ENCODE measurements at regions not wholly inside any gene's neighbourhood (a gene's known extent, or its start where the extent isn't known, plus 50 kb on each side); places are given as distances from the start of the nearest gene placed in this dataset.
"Not testable (repeated sequence)": the region's sequence is repeated elsewhere in the genome, so short reads cannot be mapped to it uniquely, and the experiment has no call there.

GRCh38 chr6:139522511-139523220, 148.2 kb upstream of the CITED2 start:
- TF ChIP-seq, protein P1, sequence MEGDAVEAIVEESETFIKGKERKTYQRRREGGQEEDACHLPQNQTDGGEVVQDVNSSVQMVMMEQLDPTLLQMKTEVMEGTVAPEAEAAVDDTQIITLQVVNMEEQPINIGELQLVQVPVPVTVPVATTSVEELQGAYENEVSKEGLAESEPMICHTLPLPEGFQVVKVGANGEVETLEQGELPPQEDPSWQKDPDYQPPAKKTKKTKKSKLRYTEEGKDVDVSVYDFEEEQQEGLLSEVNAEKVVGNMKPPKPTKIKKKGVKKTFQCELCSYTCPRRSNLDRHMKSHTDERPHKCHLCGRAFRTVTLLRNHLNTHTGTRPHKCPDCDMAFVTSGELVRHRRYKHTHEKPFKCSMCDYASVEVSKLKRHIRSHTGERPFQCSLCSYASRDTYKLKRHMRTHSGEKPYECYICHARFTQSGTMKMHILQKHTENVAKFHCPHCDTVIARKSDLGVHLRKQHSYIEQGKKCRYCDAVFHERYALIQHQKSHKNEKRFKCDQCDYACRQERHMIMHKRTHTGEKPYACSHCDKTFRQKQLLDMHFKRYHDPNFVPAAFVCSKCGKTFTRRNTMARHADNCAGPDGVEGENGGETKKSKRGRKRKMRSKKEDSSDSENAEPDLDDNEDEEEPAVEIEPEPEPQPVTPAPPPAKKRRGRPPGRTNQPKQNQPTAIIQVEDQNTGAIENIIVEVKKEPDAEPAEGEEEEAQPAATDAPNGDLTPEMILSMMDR (IDR thresholded peaks at IDR 0.05; ENCODE audit: extremely low read depth, insufficient read depth, missing control alignments) = no peak
- DNase-seq (ENCODE audit: low spot score) = no peak
- in situ Hi-C loops (cut with MboI; ENCODE audit: low pct_unique_long_range_greater_than_20kb, low sequenced_read_pairs, unreplicated experiment) = no loop called here

DNA sequence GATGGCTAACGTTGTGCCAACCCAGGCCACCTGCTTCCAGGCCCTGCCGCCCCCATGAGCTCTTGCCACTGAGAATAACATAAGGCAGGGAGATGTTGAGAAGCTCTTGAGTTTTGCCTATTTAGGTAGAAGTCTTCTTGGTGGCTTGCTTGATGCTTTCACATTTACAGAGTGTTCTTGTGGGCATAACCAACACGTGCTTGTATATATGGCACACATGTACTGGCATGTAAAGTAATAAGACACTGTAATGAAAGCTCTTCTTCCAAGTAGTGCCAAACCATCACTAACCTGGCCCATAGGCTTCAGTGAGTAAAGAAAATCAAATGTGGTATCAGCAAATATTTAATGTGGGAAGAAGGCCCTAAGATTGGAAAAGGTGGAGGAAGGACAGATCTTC, 146.9 kb upstream of the CITED2 start:
- in situ Hi-C loops (cut with MboI; ENCODE audit: low pct_unique_long_range_greater_than_20kb, low sequenced_read_pairs, unreplicated experiment) = no loop called here
- TF ChIP-seq, protein P1 (IDR thresholded peaks at IDR 0.05; ENCODE audit: extremely low read depth, insufficient read depth, missing control alignments) = no peak
- DNase-seq (ENCODE audit: low spot score) = no peak

- TF ChIP-seq, protein P1 (IDR thresholded peaks at IDR 0.05; ENCODE audit: extremely low read depth, insufficient read depth, missing control alignments) = no peak
- in situ Hi-C loops (cut with MboI; ENCODE audit: low pct_unique_long_range_greater_than_20kb, low sequenced_read_pairs, unreplicated experiment) = no loop called here
- DNase-seq (ENCODE audit: low spot score) = no peak
Measured at GRCh38 chr6:139520321-139520768, 145.9 kb upstream of the CITED2 start.

DNA sequence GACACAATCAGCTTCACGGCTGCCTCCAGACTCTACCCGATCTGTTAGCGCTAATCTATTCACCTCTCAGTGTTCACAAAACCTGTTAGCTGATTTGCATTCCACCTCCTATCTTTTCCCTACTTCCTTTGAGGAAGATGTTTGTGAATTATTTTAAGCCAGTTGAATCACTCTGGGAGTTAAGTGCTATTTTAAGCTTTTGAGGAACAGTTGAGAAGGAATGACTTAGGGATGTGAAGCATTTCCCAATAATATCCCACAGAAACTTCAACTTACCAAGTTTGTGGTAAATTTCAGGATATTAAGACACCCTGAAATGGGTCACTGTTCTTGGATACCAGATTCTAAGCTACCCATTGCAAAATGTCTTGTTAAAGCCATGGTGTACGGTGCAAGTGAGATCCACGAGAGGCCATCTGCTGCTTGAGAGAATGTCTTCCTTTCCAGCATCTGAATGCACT, 145.2 kb upstream of the CITED2 start:
- TF ChIP-seq, protein P1 (IDR thresholded peaks at IDR 0.05; ENCODE audit: extremely low read depth, insufficient read depth, missing control alignments) = no peak
- no peak for DNase-seq (ENCODE audit: low spot score)
- in situ Hi-C loops (cut with MboI; ENCODE audit: low pct_unique_long_range_greater_than_20kb, low sequenced_read_pairs, unreplicated experiment) = no loop called here

DNA sequence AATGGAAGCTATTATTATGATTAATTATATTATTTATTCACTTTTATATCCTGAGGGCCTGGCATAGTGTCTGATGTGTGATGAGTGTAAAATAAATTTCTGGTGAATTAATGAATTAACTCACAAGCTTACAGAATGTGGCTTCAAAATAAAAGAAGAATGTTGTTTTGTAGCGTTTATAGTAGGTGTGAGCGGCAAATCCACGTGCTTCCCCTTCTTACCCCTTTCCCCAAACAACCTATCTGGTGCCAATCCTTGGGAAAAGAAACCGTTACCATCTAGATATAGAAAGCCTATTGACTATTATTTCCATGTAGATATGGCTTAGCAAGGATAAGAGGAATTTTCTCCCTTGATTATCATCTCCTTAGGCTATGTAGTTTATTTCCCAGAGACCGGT, 144.6 kb upstream of the CITED2 start:
- TF ChIP-seq, protein P1 (IDR thresholded peaks at IDR 0.05; ENCODE audit: extremely low read depth, insufficient read depth, missing control alignments) = no peak
- in situ Hi-C loops (cut with MboI; ENCODE audit: low pct_unique_long_range_greater_than_20kb, low sequenced_read_pairs, unreplicated experiment) = no loop called here
- DNase-seq (ENCODE audit: low spot score) = no peak

- no peak for DNase-seq (ENCODE audit: low spot score)
- in situ Hi-C loops (cut with MboI; ENCODE audit: low pct_unique_long_range_greater_than_20kb, low sequenced_read_pairs, unreplicated experiment) = no loop called here
- TF ChIP-seq, protein P1 (IDR thresholded peaks at IDR 0.05; ENCODE audit: extremely low read depth, insufficient read depth, missing control alignments) = no peak
Measured at GRCh38 chr6:139518556-139519091, 144.2 kb upstream of the CITED2 start.

DNA sequence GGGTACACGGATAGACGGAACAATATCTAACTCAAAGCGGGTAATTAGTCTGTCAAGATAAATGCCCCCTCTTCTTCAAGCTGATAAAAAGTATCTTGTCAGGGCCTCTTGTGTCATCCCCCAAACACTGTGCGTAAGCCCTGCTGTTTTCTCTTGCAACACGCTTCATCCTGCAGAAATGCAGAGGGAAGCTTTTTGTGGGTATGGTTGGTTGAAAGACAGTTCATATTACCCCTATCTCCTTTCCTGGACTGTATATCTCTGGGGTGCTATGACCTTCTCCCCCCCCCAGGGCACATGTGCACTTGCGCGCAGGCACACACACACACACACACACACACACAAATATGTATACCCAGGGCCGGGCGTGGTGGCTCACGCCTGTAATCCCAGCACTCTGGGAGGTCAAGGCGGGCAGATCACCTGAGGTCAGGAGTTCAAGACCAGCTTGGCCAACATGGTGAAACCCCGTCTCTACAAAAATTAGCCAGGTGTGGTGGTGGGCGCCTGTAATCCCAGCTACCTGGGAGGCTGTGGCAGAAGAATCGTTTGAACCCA, 143.6 kb upstream of the CITED2 start:
- in situ Hi-C loops (cut with MboI; ENCODE audit: low pct_unique_long_range_greater_than_20kb, low sequenced_read_pairs, unreplicated experiment); DNase-seq (ENCODE audit: low spot score): not testable (repeated sequence)
